Stomach (tissue), 8 donors: ENCODE measurements at regions not wholly inside any gene's neighbourhood (a gene's known extent, or its start where the extent isn't known, plus 50 kb on each side); places are given as distances from the start of the nearest gene placed in this dataset.

Source experiments
- DNase-seq, 2 donors: peaks; one replicate each; pipeline versions ENCODE4 v3.0.0 to v3.0.0-alpha.2; 2013 to 2019
- H3K27ac ChIP-seq, 5 donors: fragments of 200-600 bp in 4 of 5; sonication (generic) in 4 of 5; one replicate each; pipeline ENCODE4 v1.5.1; 2013 to 2019; ENCODE audit warnings: mild to moderate bottlenecking in 1 of 5, moderate library complexity in 1 of 5
- H3K27me3 ChIP-seq, 3 donors: fragments of 200-600 bp; sonication (generic); one replicate each; pipeline ENCODE4 v1.5.1; 2017 to 2019; ENCODE audit warnings: mixed run types in 1 of 3
- H3K36me3 ChIP-seq, 4 donors: fragments of 200-600 bp; sonication (generic); 1 replicate in 3 of 4; 2 replicates in 1 of 4; pipeline ENCODE4 v1.5.1; 2016 to 2019
- H3K4me1 ChIP-seq, 4 donors: fragments of 200-600 bp; sonication (generic); one replicate each; pipeline ENCODE4 v1.5.1; 2016 to 2019
- H3K4me3 ChIP-seq, 4 donors: fragments of 200-600 bp; sonication (generic) in 3 of 4; one replicate each; pipeline ENCODE4 v1.5.1; 2016 to 2019; ENCODE audit warnings: mild to moderate bottlenecking in 1 of 4
- H3K9me3 ChIP-seq, 4 donors: fragments of 200-600 bp; sonication (generic); one replicate each; pipeline ENCODE4 v1.5.1; 2016 to 2019
- CTCF ChIP-seq, 7 experiments: fragments of 450-650 bp in 4 of 7; fragments of 200-600 bp in 3 of 7; sonication (generic) in 3 of 7; IDR thresholded peaks; one replicate each; pipeline ENCODE4 v1.5.1; 2016 to 2019; ENCODE audit warnings: antibody characterized with exemption in 7 of 7, control low read depth in 2 of 7, mild to moderate bottlenecking in 1 of 7
- EP300 ChIP-seq: sonication (generic); formaldehyde crosslinking; IDR thresholded peaks from one replicate; pipeline ENCODE4 v1.6.1; 2017; ENCODE audit warnings: antibody characterized with exemption
- POLR2A ChIP-seq, 4 donors: fragments of 450-650 bp; IDR thresholded peaks; one replicate each; pipeline ENCODE4 v1.6.1; 2016; ENCODE audit warnings: antibody characterized with exemption in 4 of 4, control low read depth in 2 of 4, mild to moderate bottlenecking in 1 of 4, moderate library complexity in 1 of 4
- POLR2AphosphoS5 ChIP-seq, 3 donors: sonication (generic); formaldehyde crosslinking; IDR thresholded peaks; one replicate each; pipeline ENCODE4 v1.6.1; 2016; ENCODE audit warnings: antibody characterized with exemption in 3 of 3
- WGBS, 5 donors: extraction: QIAGEN DNeasy Blood & Tissue Kit in 3 of 5; methylation state at CpG; one replicate each; pipeline versions ENCODE4 v1.1.5 to v1.1.7; 2013 to 2018; 5-methylcytosine and 5-hydroxymethylcytosine counted together
- intact Hi-C: fragments of 100-400 bp; cut with DNase I; formaldehyde crosslinking; loops from one replicate; pipeline ENCODE4 v1.15.1; 2023; ENCODE audit warnings: low total_unique reads
- donor health status: healthy with polysubstance abuse.
- donor health status: Bipolar disorder and iron deficiency.
- donor health status: healthy.

DNA sequence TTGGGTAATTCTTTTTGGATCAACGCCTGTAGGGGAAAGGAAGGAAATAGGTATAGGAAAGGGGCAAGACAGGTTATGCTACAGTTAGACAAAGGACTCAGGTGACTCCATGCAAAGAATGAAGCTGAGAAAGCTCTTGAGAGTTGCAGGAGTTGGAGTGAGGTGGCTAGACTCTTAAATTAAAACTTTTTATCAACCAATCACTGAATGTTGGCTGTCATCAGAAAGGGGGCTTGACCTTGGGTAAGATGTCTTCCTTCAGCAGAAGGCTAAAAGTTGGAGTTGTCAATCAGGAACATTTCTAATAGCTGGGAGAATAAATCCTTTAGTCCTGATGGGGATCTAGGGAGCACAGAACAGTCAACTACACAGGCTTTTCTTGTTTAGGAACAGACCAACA lies 595.4 kb downstream of the SLC16A7 start:
- no peaks in the 10 kb centered on the region for H3K36me3 ChIP-seq
- intact Hi-C loops = no loop called here
- no peak overlapping the region for H3K4me3 ChIP-seq
- H3K27me3 ChIP-seq = no peaks in the 10 kb centered on the region
- TF ChIP-seq POLR2AphosphoS5 (IDR thresholded peaks at IDR 0.05) = no peak
- TF ChIP-seq CTCF (IDR thresholded peaks at IDR 0.05) = no peak
- TF ChIP-seq POLR2A (IDR thresholded peaks at IDR 0.05) = no peak
- H3K9me3 ChIP-seq = no peaks in the 10 kb centered on the region
- DNase-seq = no peak
- H3K4me1 ChIP-seq = no peaks in the 10 kb centered on the region
- H3K27ac ChIP-seq = no peak overlapping the region
- 58 to 77% (median 70%) methylated on average over 1 of the region's 1 CpG for WGBS, 5 donors

DNA sequence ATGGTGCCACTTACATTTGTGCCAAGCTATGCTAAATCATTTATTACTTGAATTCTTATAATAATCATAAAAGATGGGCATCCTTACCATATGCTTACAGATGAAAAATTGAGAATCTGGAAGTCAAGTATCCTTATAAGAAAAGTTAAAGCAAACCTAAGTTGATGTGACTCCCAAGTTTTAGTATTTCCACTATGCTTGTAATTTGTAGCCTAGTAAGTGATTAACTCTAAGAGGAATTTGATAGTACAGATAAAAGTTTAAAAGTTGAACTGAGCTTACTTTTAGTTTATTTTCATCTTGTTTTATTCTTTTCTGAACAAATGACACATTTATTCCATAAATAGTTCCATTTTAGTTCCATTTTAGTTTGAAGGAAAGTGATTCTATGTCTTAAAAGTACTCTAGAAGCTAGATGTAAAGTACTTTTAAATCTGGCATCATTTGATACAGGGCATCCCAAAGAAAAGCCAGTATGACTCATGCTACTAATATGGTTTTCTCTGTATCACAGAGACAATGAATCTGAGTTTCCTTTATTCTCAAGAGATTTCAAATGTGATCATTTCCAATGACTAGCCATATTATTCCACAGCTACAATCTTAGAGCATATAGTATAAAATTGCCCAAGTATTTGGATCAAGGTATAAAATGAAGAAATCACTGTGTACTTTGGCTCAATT lies 596.0 kb downstream of the SLC16A7 start:
- Histone ChIP-seq H3K4me3 (no peak overlapping the region), H3K9me3 (no peaks in the 10 kb centered on the region), H3K4me1 (no peaks in the 10 kb centered on the region), H3K36me3 (no peaks in the 10 kb centered on the region), H3K27me3 (no peaks in the 10 kb centered on the region), H3K27ac (no peak overlapping the region)
- intact Hi-C loops = no loop called here
- DNase-seq = no peak
- TF ChIP-seq POLR2AphosphoS5 (IDR thresholded peaks at IDR 0.05) (no peak), CTCF (IDR thresholded peaks at IDR 0.05) (no peak), POLR2A (IDR thresholded peaks at IDR 0.05) (no peak), EP300 (no peak)

DNA sequence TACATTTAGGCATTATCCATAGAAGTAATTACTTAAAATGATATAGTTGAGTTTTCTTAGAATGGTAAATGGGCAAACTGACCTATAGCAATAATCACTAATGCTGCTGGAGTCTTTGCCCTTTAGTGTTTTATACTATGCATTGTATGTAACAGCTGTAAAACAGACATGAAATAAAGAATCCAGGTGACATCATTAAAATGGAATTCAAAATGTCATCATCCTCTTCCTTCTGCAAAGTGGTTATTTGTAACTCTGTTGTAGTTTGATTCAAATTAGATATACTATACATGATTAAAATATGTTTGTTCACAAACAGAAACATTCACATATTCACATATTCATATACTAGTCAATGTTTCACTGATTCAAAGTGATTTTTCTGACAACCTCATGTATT lies 598.8 kb downstream of the SLC16A7 start:
- Histone ChIP-seq H3K27ac (no peak overlapping the region), H3K36me3 (no peaks in the 10 kb centered on the region), H3K4me3 (no peak overlapping the region), H3K27me3 (no peaks in the 10 kb centered on the region), H3K9me3 (no peaks in the 10 kb centered on the region), H3K4me1 (no peaks in the 10 kb centered on the region)
- TF ChIP-seq EP300 (no peak), CTCF (IDR thresholded peaks at IDR 0.05) (no peak), POLR2AphosphoS5 (IDR thresholded peaks at IDR 0.05) (no peak), POLR2A (IDR thresholded peaks at IDR 0.05) (no peak)
- no peak for DNase-seq
- intact Hi-C loops = no loop called here

- 74 to 94% (median 89%) methylated on average over 1 of the region's 1 CpG for WGBS, 5 donors
- DNase-seq = no peak
Measured at GRCh38 chr12:60195483-60195882, 599.7 kb downstream of the SLC16A7 start.

More at GRCh38 chr12:60195483-60195882, 599.7 kb downstream of the SLC16A7 start:
- TF ChIP-seq CTCF (IDR thresholded peaks at IDR 0.05) (no peak), POLR2A (IDR thresholded peaks at IDR 0.05) (no peak), POLR2AphosphoS5 (IDR thresholded peaks at IDR 0.05) (no peak), EP300 (no peak)
- Histone ChIP-seq H3K9me3 (no peaks in the 10 kb centered on the region), H3K27ac (no peak overlapping the region), H3K4me3 (no peak overlapping the region), H3K36me3 (no peaks in the 10 kb centered on the region), H3K27me3 (no peaks in the 10 kb centered on the region), H3K4me1 (no peaks in the 10 kb centered on the region)
- intact Hi-C loops = no loop called here
